GM12878 (cell line): ENCODE measurements at regions not wholly inside any gene's neighbourhood (a gene's known extent, or its start where the extent isn't known, plus 50 kb on each side); places are given as distances from the start of the nearest gene placed in this dataset.

ENCODE experiments used
- ATAC-seq: fragments of 200-7000 bp; cut with Tn5 transposase; 3 replicates; pipeline ENCODE4 v1.9.1; 2020; ENCODE audit warnings: mild to moderate bottlenecking, moderate library complexity
- BruUV-seq: library from RNA; stranded (reverse); fragments of 400-500 nt; replicated peaks from 2 replicates; lab custom pipeline; 2021; lab: Mats Ljungman, UMichigan
- CTCF ChIA-PET: fragments of 300-600 bp; sonication (Branson Sonifier 250); formaldehyde crosslinking; extraction: SDS; loops from one replicate; lab custom pipeline; 2021; ENCODE audit warnings: inconsistent platforms; lab: Yijun Ruan, JAX
- POLR2A ChIA-PET: fragments of 350-600 bp; formaldehyde crosslinking; extraction: SDS; loops from one replicate; lab custom pipeline; 2021; ENCODE audit warnings: inconsistent platforms; lab: Charles Lee
- RAD21 ChIA-PET: fragments of 300-600 bp; sonication (Branson Sonifier 250); formaldehyde crosslinking; loops from one replicate; lab custom pipeline; 2023; ENCODE audit warnings: antibody characterized with exemption; ENCODE audit not compliant: unreplicated experiment; lab: Charles Lee
- SMC1A ChIA-PET: fragments of 300-600 bp; sonication (Branson Sonifier 250); formaldehyde crosslinking; loops from one replicate; lab custom pipeline; 2023; ENCODE audit not compliant: unreplicated experiment, uncharacterized antibody; lab: Charles Lee
- DNase-seq: peaks from one replicate; pipeline ENCODE4 v3.0.0-alpha.2; 2011; ENCODE audit warnings: low read depth, low spot score
- FAIRE-seq: peaks from 3 replicates; lab custom pipeline; 2011; peaks lifted over from hg19 to GRCh38; lab: Jason Lieb, UNC
- H2AFZ ChIP-seq: 2 replicates; pipeline ENCODE4 v1.6.0; 2011; ENCODE audit warnings: low read depth, low read length, control low read depth; ENCODE audit not compliant: control insufficient read depth
- H3K27ac ChIP-seq: 2 replicates; pipeline ENCODE4 v1.5.1; 2011; ENCODE audit warnings: control low read depth; ENCODE audit not compliant: control insufficient read depth, insufficient read depth
- H3K27me3 ChIP-seq, 2 experiments: replicated peaks in 1 of 2; 2 replicates each; pipeline versions ENCODE4 v1.6.0 to v1.6.1; 2011; ENCODE audit warnings: low read length in 1 of 2; ENCODE audit not compliant: control insufficient read depth in 2 of 2, insufficient read depth in 2 of 2
- H3K36me3 ChIP-seq, 2 experiments: 2 replicates each; pipeline ENCODE4 v1.5.1; 2011; ENCODE audit warnings: low read length in 1 of 2; ENCODE audit not compliant: control insufficient read depth in 2 of 2, insufficient read depth in 2 of 2
- H3K4me1 ChIP-seq: 2 replicates; pipeline ENCODE4 v1.6.1; 2011; ENCODE audit warnings: mild to moderate bottlenecking, low read length, moderate library complexity, mixed read lengths; ENCODE audit not compliant: control insufficient read depth, insufficient read depth
- H3K4me2 ChIP-seq: 2 replicates; pipeline ENCODE4 v1.6.0; 2011; ENCODE audit warnings: control low read depth; ENCODE audit not compliant: control insufficient read depth, insufficient read depth
- H3K4me3 ChIP-seq: fragments of 200-600 bp; sonication (generic); 2 replicates; pipeline ENCODE4 v1.5.1; 2016
- H3K79me2 ChIP-seq: 2 replicates; pipeline ENCODE4 v1.6.0; 2011; ENCODE audit warnings: low read length; ENCODE audit not compliant: control insufficient read depth, insufficient read depth
- H3K9ac ChIP-seq: 2 replicates; pipeline ENCODE4 v1.8.0; 2011; ENCODE audit warnings: low read length, control low read depth, mixed read lengths; ENCODE audit not compliant: control insufficient read depth, insufficient read depth
- H3K9me3 ChIP-seq: replicated peaks from 3 replicates; pipeline ENCODE4 v1.5.1; 2011; ENCODE audit warnings: mild to moderate bottlenecking, low read length; ENCODE audit not compliant: control insufficient read depth, insufficient read depth
- H4K20me1 ChIP-seq: 2 replicates; pipeline ENCODE4 v1.6.0; 2011; ENCODE audit not compliant: control insufficient read depth, insufficient read depth
- BCL11A ChIP-seq: IDR thresholded peaks from 2 replicates; pipeline ENCODE4 v1.6.1; 2011; ENCODE audit warnings: low read depth, low read length
- CBX3 ChIP-seq: fragments of 200-600 bp; sonication (generic); IDR thresholded peaks from 2 replicates; pipeline ENCODE4 v1.6.1; 2016; ENCODE audit warnings: low read depth, borderline replicate concordance
- EZH2 ChIP-seq: IDR thresholded peaks from 2 replicates; pipeline ENCODE4 v1.6.1; 2012; ENCODE audit warnings: low read depth, mild to moderate bottlenecking, control low read depth, inconsistent platforms, low read length, borderline replicate concordance; ENCODE audit not compliant: control insufficient read depth
- IRF5 ChIP-seq: fragments of 450-650 bp; IDR thresholded peaks from 2 replicates; pipeline ENCODE4 v1.6.1; 2017; ENCODE audit warnings: borderline replicate concordance
- MYC ChIP-seq: IDR thresholded peaks from 2 replicates; pipeline ENCODE4 v1.6.1; 2011; ENCODE audit warnings: mild to moderate bottlenecking, low read length, moderate library complexity, inconsistent platforms; ENCODE audit not compliant: insufficient read depth, insufficient replicate concordance, insufficient read length, severe bottlenecking
- NBN ChIP-seq: fragments of 450-650 bp; IDR thresholded peaks from 2 replicates; pipeline ENCODE4 v1.6.1; 2016
- NFIC ChIP-seq: IDR thresholded peaks from 2 replicates; pipeline ENCODE4 v1.6.1; 2012; ENCODE audit warnings: low read depth, mild to moderate bottlenecking, inconsistent platforms, low read length, moderate library complexity
- SMC3 ChIP-seq: IDR thresholded peaks from 2 replicates; pipeline ENCODE4 v1.6.1; 2011; ENCODE audit warnings: low read length, improper control_type of control experiment, borderline replicate concordance
- ZNF274 ChIP-seq: IDR thresholded peaks from one replicate; pipeline ENCODE4 v1.8.0; 2011; ENCODE audit not compliant: insufficient read length, insufficient read depth
- WGBS: methylation state at CpG from one replicate; pipeline ENCODE4 v1.1.6; 2016; ENCODE audit warnings: low lambda C conversion rate; ENCODE audit not compliant: insufficient replicate concordance, insufficient coverage; ENCODE audit errors: missing lambda C conversion rate; 5-methylcytosine and 5-hydroxymethylcytosine counted together
- in situ Hi-C: fragments of 300-500 bp; cut with MboI; formaldehyde crosslinking; loops from 9 replicates; pipeline ENCODE4 v1.14.3; 2018; ENCODE audit warnings: mixed read lengths
- intact Hi-C: fragments of 100-400 bp; cut with micrococcal nuclease; formaldehyde crosslinking; loops from one replicate; pipeline ENCODE4 v1.14.2; 2022; ENCODE audit not compliant: unreplicated experiment
- TF ChIP-seq, protein P1 (sequence below): fragments of 150-350 bp; IDR thresholded peaks from 2 replicates; pipeline ENCODE4 v1.6.1; 2016; ENCODE audit warnings: low read depth, low read length
- TF ChIP-seq, protein P2 (sequence below), 3 experiments: IDR thresholded peaks in 2 of 3; conservative IDR thresholded peaks in 1 of 3; 2 replicates each; pipeline ENCODE4 v1.5.1; 2011; ENCODE audit warnings: low read depth in 3 of 3, low read length in 3 of 3, mild to moderate bottlenecking in 3 of 3, control low read depth in 2 of 3, moderate library complexity in 2 of 3, inconsistent platforms in 1 of 3, mixed read lengths in 1 of 3; ENCODE audit not compliant: control insufficient read depth in 2 of 3, insufficient read depth in 1 of 3; ENCODE audit errors: extremely low read depth in 1 of 3

GRCh38 chr14:97177635-97178034 lies 380.5 kb downstream of the VRK1 start (continued):
- TF ChIP-seq ZNF274 = no peak
- TF ChIP-seq SMC3 = no peak
- TF ChIP-seq, protein P1, sequence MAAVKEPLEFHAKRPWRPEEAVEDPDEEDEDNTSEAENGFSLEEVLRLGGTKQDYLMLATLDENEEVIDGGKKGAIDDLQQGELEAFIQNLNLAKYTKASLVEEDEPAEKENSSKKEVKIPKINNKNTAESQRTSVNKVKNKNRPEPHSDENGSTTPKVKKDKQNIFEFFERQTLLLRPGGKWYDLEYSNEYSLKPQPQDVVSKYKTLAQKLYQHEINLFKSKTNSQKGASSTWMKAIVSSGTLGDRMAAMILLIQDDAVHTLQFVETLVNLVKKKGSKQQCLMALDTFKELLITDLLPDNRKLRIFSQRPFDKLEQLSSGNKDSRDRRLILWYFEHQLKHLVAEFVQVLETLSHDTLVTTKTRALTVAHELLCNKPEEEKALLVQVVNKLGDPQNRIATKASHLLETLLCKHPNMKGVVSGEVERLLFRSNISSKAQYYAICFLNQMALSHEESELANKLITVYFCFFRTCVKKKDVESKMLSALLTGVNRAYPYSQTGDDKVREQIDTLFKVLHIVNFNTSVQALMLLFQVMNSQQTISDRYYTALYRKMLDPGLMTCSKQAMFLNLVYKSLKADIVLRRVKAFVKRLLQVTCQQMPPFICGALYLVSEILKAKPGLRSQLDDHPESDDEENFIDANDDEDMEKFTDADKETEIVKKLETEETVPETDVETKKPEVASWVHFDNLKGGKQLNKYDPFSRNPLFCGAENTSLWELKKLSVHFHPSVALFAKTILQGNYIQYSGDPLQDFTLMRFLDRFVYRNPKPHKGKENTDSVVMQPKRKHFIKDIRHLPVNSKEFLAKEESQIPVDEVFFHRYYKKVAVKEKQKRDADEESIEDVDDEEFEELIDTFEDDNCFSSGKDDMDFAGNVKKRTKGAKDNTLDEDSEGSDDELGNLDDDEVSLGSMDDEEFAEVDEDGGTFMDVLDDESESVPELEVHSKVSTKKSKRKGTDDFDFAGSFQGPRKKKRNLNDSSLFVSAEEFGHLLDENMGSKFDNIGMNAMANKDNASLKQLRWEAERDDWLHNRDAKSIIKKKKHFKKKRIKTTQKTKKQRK = no peak
- no peak for TF ChIP-seq CBX3
- TF ChIP-seq, all 136 proteins: peak for 7

- intact Hi-C loops (loop anchor here (5.0 to 10.0 kb wide), 2 partner anchors 94 to 206 kb away; no protein-coding TSS in a partner anchor), in situ Hi-C loops (no loop called here)
- 19% methylated on average over 5 of the region's 5 CpGs for WGBS
- FAIRE-seq (no peak), DNase-seq (no peak), ATAC-seq (no peak)
- peaks cover 4% of the 10 kb centered on the region; the same call in 2 of the 3 replicates for H3K9me3 ChIP-seq
- ChIA-PET RAD21 (no interaction called here), POLR2A (no interaction called here), CTCF (no interaction called here), SMC1A (no interaction called here)
- TF ChIP-seq EZH2 = no peak
- no peak for TF ChIP-seq NFIC
- TF ChIP-seq NBN = no peak
- TF ChIP-seq, protein P2, sequence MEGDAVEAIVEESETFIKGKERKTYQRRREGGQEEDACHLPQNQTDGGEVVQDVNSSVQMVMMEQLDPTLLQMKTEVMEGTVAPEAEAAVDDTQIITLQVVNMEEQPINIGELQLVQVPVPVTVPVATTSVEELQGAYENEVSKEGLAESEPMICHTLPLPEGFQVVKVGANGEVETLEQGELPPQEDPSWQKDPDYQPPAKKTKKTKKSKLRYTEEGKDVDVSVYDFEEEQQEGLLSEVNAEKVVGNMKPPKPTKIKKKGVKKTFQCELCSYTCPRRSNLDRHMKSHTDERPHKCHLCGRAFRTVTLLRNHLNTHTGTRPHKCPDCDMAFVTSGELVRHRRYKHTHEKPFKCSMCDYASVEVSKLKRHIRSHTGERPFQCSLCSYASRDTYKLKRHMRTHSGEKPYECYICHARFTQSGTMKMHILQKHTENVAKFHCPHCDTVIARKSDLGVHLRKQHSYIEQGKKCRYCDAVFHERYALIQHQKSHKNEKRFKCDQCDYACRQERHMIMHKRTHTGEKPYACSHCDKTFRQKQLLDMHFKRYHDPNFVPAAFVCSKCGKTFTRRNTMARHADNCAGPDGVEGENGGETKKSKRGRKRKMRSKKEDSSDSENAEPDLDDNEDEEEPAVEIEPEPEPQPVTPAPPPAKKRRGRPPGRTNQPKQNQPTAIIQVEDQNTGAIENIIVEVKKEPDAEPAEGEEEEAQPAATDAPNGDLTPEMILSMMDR (IDR thresholded peaks at IDR 0.05 in 2 of 3, conservative IDR thresholded peaks at IDR 0.05 in 1 of 3; ENCODE audit: control insufficient read depth in 2 of 3, extremely low read depth in 1 of 3, insufficient read depth in 1 of 3, low read depth in 3 of 3, low read length in 3 of 3) = no peak
- no peak for TF ChIP-seq BCL11A
- TF ChIP-seq MYC = no peak
- TF ChIP-seq IRF5 = no peak
- no TSS peak for BruUV-seq
- H3K9ac ChIP-seq = no peak overlapping the region
- no peaks in the 10 kb centered on the region for H4K20me1 ChIP-seq
- H3K4me3 ChIP-seq = no peak overlapping the region
- H3K27me3 ChIP-seq = no peaks in the 10 kb centered on the region
- H2AFZ ChIP-seq = no peak overlapping the region
- peaks cover 4% of the 10 kb centered on the region; the same call in 1 of the 2 replicates for H3K4me1 ChIP-seq
- no peak overlapping the region for H3K4me2 ChIP-seq
- no peak overlapping the region for H3K27ac ChIP-seq
- H3K79me2 ChIP-seq = no peaks in the 10 kb centered on the region
- no peaks in the 10 kb centered on the region for H3K36me3 ChIP-seq
Measured at GRCh38 chr14:97178781-97179180, 381.6 kb downstream of the VRK1 start.
